Hypothalamus (tissue), 51 donors: ENCODE measurements at regions not wholly inside any gene's neighbourhood (a gene's known extent, or its start where the extent isn't known, plus 50 kb on each side); places are given as distances from the start of the nearest gene placed in this dataset.
"Not testable (repeated sequence)": the region's sequence is repeated elsewhere in the genome, so short reads cannot be mapped to it uniquely, and the experiment has no call there.

Experiments
- DNase-seq, 51 donors: peaks; one replicate each; lab custom pipeline; 2025; lab: John Stamatoyannopoulos, UW

GRCh38 chr9:12988258-12988657 is 213.4 kb downstream of the LURAP1L start:
- no peak for DNase-seq

DNA sequence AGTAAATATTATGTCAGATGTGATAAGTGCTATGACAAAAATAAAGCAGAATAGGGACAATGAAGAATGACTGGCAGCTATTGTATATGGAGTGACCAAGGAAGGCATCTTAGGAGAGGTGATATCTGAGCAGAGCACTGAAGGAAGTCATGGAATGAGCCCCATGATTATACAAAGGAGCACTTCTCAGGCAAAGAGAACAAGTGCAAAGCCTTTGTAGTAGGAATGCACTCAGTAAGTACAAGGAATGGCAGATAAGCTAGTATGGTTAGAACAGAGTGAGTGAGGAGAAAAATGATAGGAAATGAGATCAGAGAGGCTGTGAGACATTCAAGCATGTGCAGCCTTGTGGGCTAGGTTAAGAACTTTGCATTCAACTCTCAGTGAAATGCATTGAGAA is 214.8 kb downstream of the LURAP1L start:
- DNase-seq: no peak

- DNase-seq: no peak
These were observed 218.6 kb downstream of the LURAP1L start for GRCh38 chr9:12993466-12993865.

DNA sequence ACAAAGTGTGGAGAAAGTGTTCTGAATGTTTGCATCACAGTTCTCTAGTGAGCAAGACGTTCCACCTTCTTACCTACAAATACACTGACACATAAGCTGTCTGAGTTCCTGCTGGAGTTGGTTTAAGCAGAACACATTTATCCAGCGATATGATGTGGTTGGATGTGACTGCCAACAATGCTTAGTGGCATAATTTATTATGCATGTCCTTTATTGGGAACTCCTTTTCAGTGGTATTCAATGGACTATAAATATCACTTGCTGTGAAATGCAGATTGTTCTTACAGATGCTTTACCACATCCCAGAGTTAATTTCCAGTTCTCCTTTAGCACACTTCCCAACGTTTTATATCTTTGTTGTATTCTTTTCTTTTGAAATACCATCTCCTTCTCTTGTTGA is 222.2 kb downstream of the LURAP1L start:
- no peak for DNase-seq

DNA sequence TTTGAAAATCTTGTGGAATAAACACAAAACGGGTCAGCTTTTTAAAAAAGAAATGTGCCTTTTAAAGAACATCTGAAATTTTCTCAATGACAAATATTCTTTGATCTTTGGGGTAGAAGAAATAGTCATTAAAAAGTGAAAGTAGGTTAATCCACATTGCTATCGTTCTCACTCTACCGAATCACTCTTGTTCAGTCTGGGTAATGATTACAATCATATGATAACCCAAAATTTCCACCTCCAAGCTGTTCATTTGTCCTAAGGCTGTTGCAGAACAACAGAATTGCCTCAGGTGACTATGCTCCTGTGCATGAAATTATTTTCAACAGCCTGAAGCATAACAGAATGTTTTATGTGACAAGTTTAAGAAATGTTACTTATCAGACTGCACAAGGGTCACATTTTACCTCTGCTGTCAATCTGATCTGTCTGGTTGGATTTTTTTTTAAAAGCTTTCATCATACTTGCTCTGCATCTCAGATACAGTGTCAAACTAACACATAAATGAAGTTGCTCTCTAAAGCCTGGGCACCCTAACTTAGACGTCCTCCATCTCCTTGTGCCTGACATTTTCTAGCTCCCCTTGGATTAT is 227.3 kb downstream of the LURAP1L start:
- DNase-seq: no peak

DNA sequence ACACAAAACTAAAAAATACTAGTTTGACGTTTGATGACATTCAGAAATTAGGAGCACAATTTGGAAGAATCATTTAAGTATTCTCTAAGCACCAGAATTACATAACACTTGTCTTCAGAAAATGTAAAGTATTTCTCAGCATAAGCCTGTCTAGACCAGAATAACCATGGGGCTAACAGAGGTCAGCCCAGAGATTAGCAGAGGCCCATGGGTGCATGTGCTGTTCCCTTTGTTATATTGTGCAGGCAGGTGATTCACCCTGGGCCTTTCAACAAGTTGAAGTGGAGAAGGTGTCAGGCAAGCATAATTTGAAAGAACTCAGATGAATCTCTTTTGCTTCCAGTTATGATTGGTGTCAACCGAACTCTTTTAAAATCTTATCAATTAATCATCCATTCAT is 227.9 kb downstream of the LURAP1L start:
- no peak for DNase-seq

GRCh38 chr9:13009871-13010270 is 235.1 kb downstream of the LURAP1L start:
- no peak for DNase-seq

DNA sequence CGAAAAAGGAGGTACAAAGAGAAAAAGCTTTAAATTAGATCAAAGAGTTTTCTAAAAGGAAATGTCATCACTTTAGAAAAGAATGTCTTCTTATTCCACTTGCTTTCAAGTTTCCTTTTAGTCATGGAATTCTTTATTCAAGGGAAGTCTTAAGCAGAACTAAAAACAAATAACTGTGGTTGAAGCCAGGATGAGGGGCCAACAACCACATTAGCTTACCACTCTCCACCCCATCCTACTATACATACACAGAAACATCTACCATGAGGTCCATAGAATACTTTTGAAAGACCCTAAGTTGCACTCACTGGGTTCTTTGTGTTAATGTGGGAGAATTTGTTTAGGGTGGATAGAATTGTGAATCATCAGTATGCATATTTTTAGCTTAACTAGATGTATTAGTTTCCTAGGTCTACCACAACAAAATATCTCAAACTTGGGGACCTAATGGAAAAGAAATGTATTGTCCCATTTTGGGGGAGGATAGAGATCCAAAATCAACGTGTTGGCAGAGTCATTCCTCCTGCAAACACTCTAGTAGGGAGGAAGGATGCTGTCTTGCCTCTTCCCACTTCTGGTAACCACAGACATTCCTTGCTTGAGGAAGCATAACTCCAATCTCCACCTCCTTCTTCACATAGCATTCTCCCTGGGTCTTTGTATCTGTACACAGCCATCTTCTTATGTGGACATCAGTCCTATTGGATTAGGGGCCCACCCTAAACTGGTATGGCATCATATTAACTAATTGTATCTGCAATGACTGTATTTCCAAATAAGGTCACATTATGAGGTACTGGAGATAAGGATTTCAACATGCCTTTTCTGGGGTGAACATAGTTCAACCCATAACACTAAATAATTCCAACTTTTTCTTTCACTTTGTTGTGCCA is 239.4 kb downstream of the LURAP1L start:
- no peak for DNase-seq

- DNase-seq: no peak
These were observed 242.4 kb downstream of the LURAP1L start for GRCh38 chr9:13017260-13017659.

- no peak for DNase-seq
These were observed 245.6 kb downstream of the LURAP1L start for GRCh38 chr9:13020146-13021040.

- DNase-seq: no peak
These were observed 247.9 kb downstream of the LURAP1L start for GRCh38 chr9:13022756-13023155.

- DNase-seq: no peak
These were observed 248.7 kb downstream of the LURAP1L start for GRCh38 chr9:13023498-13023897.

DNA sequence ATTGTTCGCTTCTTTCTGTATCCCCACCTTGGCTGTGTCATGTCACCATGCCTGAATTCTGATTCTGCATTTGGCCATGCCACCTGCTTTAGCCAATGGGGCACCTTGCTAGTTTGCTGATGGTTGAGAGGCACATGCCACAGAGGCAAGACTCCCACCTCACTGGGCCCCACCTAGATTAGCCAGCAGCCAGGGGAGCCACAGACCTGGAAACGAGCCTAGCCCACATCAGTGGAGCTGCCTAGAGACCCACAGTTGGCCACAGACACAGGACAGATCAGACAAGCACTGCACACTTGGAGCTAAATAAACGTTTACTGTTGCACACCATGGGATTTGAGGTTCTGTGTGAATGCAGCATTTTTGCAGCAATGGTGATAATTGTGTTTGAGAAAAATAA is 252.1 kb downstream of the LURAP1L start:
- no peak for DNase-seq

DNA sequence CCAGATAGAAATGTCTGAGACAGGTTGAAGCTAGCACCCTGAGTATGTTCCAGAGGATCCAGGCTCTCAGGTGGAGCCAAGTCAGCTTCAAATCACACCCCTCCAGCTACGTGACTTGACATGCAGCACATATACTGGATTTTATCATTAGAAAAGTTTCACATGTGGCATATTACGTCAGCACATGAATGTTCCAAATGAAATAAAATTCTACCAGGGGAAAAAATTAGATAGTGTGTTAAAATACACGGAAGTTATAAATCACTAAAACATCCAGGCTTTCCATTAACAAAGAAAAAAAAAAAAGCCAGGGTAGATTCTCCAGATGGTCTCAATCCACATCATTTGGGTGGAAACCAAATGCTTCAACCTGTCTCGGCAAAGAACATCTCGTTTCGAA is 251.6 kb downstream of the MPDZ start:
- DNase-seq: no peak

- DNase-seq: no peak
These were observed 246.9 kb downstream of the MPDZ start for GRCh38 chr9:13032585-13032984.

DNA sequence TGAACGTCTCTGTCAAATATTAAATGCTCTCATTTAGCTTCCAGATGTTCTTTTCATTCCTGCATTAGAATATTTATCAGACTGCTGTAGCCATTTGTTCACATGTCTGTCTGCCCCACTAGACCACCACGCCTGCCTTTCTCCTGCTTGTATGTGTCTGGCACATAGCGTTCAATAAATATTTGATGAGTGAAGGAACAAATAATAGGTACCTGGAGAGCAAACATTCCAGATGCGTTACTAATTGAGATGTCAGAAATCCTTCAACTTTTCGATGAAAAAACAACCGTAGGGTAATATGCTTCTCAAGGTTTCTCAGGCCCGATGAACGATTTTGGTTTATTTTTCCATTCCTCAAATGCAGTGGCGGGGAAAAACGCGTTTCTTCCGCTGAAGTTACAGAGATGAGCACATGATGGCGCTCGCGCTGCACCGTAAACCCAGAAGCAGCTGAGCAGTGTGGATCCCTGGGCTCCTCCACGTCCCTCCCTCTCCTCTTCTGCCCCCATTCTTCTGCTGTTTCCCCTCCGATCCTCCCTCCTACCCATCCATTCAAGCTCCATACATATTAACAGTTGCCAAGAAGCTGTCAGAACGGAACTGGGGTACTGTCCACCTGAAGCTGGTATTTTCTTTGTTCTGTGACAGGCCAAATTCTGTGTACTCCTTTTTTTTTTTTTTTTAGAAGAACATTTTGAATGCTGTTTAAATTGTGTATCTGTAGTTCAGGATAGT is 245.4 kb downstream of the MPDZ start:
- DNase-seq: peak in 42 of 51 donors; percentile 3 to 69 (median 28)

DNA sequence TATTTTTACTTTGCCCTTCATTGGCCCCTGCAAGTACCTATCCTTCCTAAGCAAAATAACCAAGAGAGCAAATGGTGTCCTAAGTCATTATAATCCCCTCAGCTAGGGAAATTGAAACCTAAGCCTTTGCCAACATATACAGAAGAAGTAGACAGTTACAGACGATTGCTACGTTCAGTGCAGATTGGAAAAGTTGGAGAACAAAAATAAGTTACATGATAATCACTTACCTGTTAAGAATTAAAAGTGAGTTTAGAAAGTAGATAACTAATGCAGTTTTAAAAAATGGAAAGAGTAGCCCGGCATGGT is 244.8 kb downstream of the MPDZ start:
- DNase-seq: no peak

DNA sequence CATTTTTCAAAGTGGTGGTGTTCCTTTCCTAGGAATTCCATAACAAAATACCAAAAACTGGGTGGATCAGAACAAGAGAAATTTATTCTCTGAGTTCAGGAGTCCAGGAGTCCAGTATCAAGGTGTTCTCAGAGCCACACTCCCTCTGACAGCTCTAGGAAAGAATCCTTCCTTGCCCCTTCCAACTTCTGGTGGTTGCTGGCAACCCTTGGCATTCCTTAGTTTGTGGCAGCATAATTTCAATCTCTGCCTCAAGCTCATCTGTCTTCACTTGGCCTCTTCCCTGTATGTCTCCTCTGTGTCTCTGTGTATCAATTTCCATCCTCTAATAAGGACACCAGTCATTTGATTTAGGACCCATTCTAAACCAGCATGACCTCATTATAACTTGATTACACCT is 243.7 kb downstream of the MPDZ start:
- no peak for DNase-seq

- not testable (repeated sequence) for DNase-seq
These were observed 241.7 kb downstream of the MPDZ start for GRCh38 chr9:13037808-13038207.

DNA sequence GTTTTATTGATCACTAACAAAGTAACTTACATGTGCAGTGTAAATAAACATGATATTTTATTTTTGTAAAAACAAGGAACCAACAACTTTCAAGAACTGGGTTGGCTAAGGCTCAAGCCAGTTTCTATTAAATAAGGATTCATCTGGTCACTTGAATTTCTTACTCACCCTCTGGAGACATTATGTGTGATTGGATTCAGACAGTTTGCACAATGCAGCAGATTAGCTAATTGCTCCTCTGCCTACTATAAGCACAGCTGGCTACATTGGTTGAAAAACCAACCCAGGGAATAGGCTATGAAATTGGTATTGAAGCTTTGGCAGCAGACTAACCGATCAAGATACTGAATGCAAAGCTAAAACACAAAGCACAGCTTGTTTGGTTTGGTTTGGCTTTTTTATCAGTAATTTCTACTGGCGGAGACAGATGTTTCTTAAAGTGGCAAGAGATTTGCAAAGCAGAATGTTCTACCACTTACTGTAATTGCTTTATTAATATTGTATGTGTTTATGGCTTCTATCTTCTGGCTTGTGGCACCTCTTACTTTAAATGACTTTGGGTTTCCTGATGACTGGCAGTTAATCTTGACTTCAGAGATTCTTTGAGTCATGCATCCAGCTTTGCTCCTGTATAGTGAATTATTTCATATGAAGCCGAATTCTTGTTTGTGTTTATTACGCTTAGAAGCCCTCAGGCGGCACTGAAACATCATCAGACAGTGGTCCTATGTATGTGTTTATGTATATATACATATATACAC is 231.5 kb downstream of the MPDZ start:
- DNase-seq: no peak
